GM19455 (cell line): ENCODE measurements at regions not wholly inside any gene's neighbourhood (a gene's known extent, or its start where the extent isn't known, plus 50 kb on each side); places are given as distances from the start of the nearest gene placed in this dataset.

Source experiments
- ATAC-seq: cut with Tn5 transposase; IDR thresholded peaks from one replicate; pipeline ENCODE4 v1.9.1; 2021; ENCODE audit not compliant: unreplicated experiment

DNA sequence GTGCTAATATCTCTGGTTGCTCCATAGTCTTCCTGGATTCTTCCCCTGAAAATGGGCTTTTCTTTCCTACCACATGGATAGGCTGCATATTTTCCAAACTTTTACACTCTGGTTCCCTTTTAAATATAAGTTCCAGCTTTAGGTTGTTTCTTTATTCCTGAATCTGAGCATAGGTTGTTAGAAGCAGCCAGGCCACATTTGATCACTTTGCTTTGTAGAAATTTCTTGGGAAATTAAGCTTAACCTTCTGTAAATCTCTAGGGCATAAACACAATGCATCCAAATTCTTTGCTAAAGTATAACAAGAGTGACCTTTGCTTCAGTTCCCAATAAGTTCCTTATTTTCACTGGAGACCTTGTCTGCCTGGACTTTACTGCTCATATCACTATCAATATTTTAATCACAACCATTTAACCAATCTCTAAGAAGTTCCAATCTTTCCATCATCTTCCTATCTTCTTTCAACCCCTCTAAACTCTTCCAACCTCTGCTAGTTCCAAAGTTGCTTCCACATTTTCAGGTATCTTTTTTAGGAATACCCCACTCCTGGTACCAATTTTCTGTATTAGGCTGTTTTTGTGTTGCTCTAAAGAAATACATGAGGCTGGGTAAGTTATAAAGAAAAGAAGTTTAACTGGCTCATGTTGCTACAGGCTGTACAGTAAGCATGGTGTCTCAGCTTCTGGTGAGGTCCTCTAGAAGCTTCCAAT is 389.6 kb upstream of the HS6ST1 start:
- ATAC-seq, result no peak

DNA sequence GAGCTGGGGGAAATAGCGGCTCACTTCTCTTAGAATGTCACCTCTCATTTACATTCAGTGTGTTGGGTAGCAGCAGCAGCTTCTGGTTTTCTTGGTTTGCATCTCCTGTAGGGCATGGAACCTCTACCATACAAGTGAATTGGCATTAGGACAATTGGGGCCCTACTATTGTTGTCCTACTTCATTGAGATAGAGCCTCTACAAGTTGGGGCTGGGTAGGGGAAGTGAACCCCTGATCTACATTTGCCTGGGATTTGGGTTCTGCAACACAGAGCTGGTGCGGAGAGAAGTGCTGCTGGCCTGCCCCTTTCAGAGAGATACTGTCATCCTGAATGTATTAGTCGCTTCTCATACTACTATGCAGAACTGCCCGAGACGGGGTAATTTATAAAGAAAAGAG is 391.6 kb upstream of the HS6ST1 start:
- ATAC-seq, result no peak

DNA sequence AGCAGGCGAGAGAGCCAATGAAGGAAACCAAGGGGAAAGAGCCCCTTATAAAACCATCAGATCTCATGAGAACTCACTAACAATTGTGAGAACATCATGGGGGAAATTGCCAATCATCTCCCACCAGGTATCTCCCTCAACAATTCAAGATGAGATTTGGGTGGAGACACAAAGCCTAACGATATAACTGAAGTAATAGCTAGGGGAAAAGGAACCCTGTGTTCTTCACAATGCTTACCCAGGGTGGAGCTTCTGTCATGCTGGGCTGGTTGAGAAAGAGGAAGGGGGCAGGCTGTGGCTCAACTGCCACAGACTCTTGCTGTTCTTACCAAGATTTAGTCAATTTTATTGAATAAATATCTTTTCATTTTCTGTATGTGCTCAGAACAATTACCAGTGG is 392.1 kb upstream of the HS6ST1 start:
- ATAC-seq, result no peak

- ATAC-seq, result no peak
Observed at GRCh38 chr2:128714285-128714684, 395.6 kb upstream of the HS6ST1 start.

- no peak for ATAC-seq
Observed at GRCh38 chr2:128714851-128715312, 396.2 kb upstream of the HS6ST1 start.

GRCh38 chr2:128715360-128715759 is 396.7 kb upstream of the HS6ST1 start:
- ATAC-seq, result no peak

- ATAC-seq, result no peak
Observed at GRCh38 chr2:128716299-128716721, 397.6 kb upstream of the HS6ST1 start.

DNA sequence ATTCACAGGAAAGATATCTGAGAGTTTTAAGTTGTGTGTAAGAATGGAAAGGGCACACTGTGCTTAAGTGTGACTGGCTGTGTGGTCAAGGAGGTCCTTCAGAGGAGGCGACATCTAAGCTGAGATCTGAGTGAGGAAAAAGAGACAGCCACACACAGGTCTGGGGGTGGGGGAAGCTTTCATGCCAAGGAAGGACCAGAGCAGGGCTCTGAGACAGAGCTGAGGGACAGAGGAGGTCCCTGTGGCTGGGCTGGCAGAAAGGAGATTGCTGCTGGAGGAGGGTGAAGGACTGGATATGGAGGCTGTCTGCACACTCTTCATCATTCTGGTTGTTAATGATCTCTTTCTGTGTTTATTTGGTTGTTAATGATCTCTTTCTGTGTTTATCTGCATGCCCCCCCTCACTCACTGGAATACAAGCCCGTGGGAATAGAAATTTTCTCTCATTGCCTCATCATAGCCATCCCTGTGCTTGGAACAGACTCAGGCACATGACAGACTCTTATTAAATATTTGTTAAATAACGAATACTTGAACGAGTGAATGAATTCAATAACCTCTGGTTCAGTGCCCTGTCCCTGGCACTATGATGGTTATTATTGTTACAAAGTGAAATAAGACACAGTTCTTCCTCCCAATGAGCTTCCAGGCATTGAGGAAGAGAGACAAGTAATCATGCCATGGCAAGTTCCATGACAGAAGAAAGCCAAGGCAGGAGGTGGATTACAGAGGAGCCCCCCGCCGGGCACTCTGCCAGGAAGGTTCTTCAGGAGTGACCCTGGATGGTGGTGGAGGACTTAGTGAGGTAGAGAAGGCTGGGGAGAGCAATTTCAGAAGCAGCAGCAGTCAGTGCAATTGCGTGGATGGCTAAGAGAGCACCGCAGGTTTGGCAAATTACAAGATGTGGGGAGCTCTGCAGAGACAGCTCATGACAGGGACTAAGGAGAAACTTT is 399.4 kb upstream of the HS6ST1 start:
- ATAC-seq, result no peak

- no peak for ATAC-seq
Observed at GRCh38 chr2:128720080-128721022, 401.7 kb upstream of the HS6ST1 start.

DNA sequence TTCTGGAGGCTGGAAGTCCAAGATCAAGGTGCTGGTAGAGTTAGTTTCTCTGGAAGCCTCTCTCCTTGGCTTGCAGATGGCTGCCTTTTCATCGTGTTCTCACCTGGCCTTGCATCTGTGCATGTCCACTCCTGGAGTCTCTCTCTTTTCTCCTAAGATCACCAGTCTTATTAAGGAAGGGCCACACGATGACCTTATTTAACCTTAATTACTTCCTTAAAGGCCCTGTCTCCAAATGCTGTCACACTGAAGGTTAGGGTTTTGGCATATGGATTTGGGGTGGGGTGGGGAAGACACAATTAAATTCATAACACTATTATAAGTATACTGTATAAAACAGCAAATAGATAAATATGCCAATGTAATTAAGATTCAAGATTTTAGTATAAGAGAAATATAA is 402.4 kb upstream of the HS6ST1 start:
- ATAC-seq, result no peak

- no peak for ATAC-seq
Observed at GRCh38 chr2:128722489-128722888, 403.8 kb upstream of the HS6ST1 start.

DNA sequence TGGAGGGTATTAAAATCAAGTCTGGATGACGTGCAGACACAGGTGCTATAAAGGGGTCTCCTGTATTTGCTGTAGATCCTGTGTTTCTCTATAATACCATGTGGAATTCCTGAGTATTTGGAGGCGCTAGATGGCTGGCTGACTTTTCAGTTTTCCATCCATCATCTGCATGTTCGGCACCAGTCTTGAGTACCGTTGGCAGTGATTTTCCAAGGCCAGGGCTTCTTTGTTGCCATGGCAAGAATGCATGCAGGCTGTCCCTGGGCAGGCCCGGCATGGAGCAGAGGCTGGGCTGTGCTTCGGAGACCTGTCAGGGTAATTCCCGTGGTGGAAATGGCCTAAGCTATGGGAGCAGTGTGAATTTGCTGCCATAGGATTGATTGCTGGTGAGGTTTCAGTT is 405.9 kb upstream of the HS6ST1 start:
- no peak for ATAC-seq

DNA sequence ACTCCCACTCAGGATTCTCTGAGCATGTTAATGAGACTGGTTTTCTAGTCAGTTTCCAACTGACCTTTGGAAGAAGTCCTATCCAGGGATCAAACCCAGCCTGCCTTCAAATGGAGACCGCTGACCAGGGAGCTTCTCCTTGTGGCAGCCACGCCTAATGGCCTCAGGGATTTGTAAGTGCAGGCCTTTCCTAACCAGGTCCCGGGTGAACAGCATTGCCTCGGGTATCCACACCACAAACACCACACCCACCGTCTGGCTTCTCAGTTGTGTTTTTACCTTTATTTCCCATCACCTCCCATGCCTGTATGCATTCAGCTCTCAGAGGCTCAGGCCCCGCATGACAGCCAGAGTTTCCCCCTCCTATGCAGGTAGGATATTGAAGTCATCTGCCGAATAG is 406.3 kb upstream of the HS6ST1 start:
- no peak for ATAC-seq

DNA sequence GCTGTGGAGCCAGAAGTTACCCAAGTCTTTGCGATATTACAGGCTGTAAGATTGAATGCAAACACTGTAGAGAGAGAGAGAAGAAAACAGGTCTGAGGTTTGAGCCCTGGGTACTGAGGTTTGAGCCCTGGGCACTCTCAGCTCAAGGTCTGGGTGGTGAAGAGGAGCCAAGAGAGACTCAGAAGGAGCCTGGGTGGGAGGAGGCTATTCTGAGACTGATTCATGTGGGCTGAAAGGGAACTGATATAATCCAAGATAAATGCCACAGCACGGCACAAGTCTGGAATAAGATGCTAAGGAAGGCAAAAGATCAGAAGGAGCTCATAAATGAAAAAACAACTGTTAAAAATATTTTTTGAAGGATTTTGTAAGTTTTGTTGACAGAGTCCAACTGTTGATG is 407.6 kb upstream of the HS6ST1 start:
- no peak for ATAC-seq

GRCh38 chr2:128726911-128727310 is 408.2 kb upstream of the HS6ST1 start:
- no peak for ATAC-seq

GRCh38 chr2:128727404-128727803 is 408.7 kb upstream of the HS6ST1 start:
- peak; percentile 69 for ATAC-seq

DNA sequence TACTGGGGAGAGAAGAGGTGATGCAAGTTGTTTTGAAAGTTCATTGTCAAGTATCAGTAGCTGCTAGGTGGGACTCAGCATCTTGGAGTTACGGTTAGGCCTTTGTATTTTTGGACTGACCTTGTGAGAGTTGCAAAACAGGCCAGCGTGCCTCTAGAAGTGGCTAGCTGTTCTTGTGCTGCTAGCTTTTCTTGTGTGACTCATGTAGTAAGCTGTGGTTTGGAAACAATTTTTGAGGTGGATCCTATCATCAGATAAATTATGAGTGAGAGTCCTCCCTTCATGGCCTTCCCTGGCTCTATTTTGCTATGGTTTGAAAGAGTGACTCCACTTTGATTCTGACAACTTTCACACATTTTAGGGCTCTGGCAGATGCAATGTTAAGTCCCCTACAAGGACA is 409.2 kb upstream of the HS6ST1 start:
- ATAC-seq, result no peak

GRCh38 chr2:128729051-128729450 is 410.4 kb upstream of the HS6ST1 start:
- ATAC-seq, result no peak

- ATAC-seq, result no peak
Observed at GRCh38 chr2:128731994-128732650, 413.5 kb upstream of the HS6ST1 start.

- no peak for ATAC-seq
Observed at GRCh38 chr2:128732976-128733431, 414.3 kb upstream of the HS6ST1 start.
